ENCODE measurements at regions not wholly inside any gene's neighbourhood (a gene's known extent, or its start where the extent isn't known, plus 50 kb on each side); places are given as distances from the start of the nearest gene placed in this dataset.

- no peak for TF ChIP-seq CTCF (IDR thresholded peaks at IDR 0.05; ENCODE audit: unreplicated experiment)
Observed at GRCh38 chr5:3661755-3662296, 66.2 kb downstream of the IRX1 start.

GRCh38 chr5:3662344-3662743 is 66.7 kb downstream of the IRX1 start:
- peaks cover 10% of the 10 kb centered on the region for H3K27me3 Mint-ChIP-seq (ENCODE audit: low read depth)
- no peak overlapping the region for H3K4me3 Mint-ChIP-seq
- H3K9me3 Mint-ChIP-seq: peaks cover 13% of the 10 kb centered on the region
- H3K36me3 Mint-ChIP-seq: no peaks in the 10 kb centered on the region
- DNase-seq (ENCODE audit: low spot score in 2 of 2, unreplicated experiment in 2 of 2): no peak
- no peak overlapping the region for H3K27ac Mint-ChIP-seq
- no peaks in the 10 kb centered on the region for H3K4me1 Mint-ChIP-seq
- no peak for TF ChIP-seq CTCF (IDR thresholded peaks at IDR 0.05; ENCODE audit: unreplicated experiment)

More at GRCh38 chr5:3661755-3662296, 66.2 kb downstream of the IRX1 start:
- no peaks in the 10 kb centered on the region for H3K36me3 Mint-ChIP-seq
- peaks cover 12% of the 10 kb centered on the region for H3K27me3 Mint-ChIP-seq (ENCODE audit: low read depth)
- no peaks in the 10 kb centered on the region for H3K4me1 Mint-ChIP-seq
- no peak overlapping the region for H3K4me3 Mint-ChIP-seq
- H3K9me3 Mint-ChIP-seq: peaks cover 13% of the 10 kb centered on the region
- no peak overlapping the region for H3K27ac Mint-ChIP-seq
- DNase-seq (ENCODE audit: low spot score in 2 of 2, unreplicated experiment in 2 of 2): no peak

- Mint-ChIP-seq H3K27ac (no peak overlapping the region), H3K9me3 (peaks cover 10% of the 10 kb centered on the region), H3K4me3 (no peak overlapping the region), H3K36me3 (no peaks in the 10 kb centered on the region), H3K27me3 (ENCODE audit: low read depth) (peaks cover 11% of the 10 kb centered on the region), H3K4me1 (no peaks in the 10 kb centered on the region)
- no peak for DNase-seq (ENCODE audit: low spot score in 2 of 2, unreplicated experiment in 2 of 2)
- no peak for TF ChIP-seq CTCF (IDR thresholded peaks at IDR 0.05; ENCODE audit: unreplicated experiment)
Observed at GRCh38 chr5:3671337-3671736, 75.7 kb downstream of the IRX1 start.

- no peak for DNase-seq (ENCODE audit: low spot score in 2 of 2, unreplicated experiment in 2 of 2)
- H3K27ac Mint-ChIP-seq: no peak overlapping the region
- no peak for TF ChIP-seq CTCF (IDR thresholded peaks at IDR 0.05; ENCODE audit: unreplicated experiment)
- no peaks in the 10 kb centered on the region for H3K36me3 Mint-ChIP-seq
- peaks cover 9% of the 10 kb centered on the region for H3K4me1 Mint-ChIP-seq
- H3K27me3 Mint-ChIP-seq (ENCODE audit: low read depth): peaks cover 9% of the 10 kb centered on the region
- H3K4me3 Mint-ChIP-seq: no peak overlapping the region
- no peaks in the 10 kb centered on the region for H3K9me3 Mint-ChIP-seq
Observed at GRCh38 chr5:3678801-3679200, 83.2 kb downstream of the IRX1 start.

- Mint-ChIP-seq H3K4me1 (peaks cover 9% of the 10 kb centered on the region), H3K4me3 (no peak overlapping the region), H3K27me3 (ENCODE audit: low read depth) (peaks cover 9% of the 10 kb centered on the region), H3K27ac (no peak overlapping the region), H3K36me3 (no peaks in the 10 kb centered on the region), H3K9me3 (no peaks in the 10 kb centered on the region)
- no peak for DNase-seq (ENCODE audit: low spot score in 2 of 2, unreplicated experiment in 2 of 2)
- no peak for TF ChIP-seq CTCF (IDR thresholded peaks at IDR 0.05; ENCODE audit: unreplicated experiment)
Observed at GRCh38 chr5:3680821-3681220, 85.2 kb downstream of the IRX1 start.

- Mint-ChIP-seq H3K36me3 (no peaks in the 10 kb centered on the region), H3K27ac (no peak overlapping the region), H3K4me3 (no peak overlapping the region), H3K9me3 (peaks cover 11% of the 10 kb centered on the region), H3K27me3 (ENCODE audit: low read depth) (peaks cover 5% of the 10 kb centered on the region), H3K4me1 (peaks cover 12% of the 10 kb centered on the region)
- no peak for TF ChIP-seq CTCF (IDR thresholded peaks at IDR 0.05; ENCODE audit: unreplicated experiment)
- no peak for DNase-seq (ENCODE audit: low spot score in 2 of 2, unreplicated experiment in 2 of 2)
Observed at GRCh38 chr5:3684118-3684517, 88.5 kb downstream of the IRX1 start.
